HG02840 (cell line): ENCODE measurements at regions not wholly inside any gene's neighbourhood (a gene's known extent, or its start where the extent isn't known, plus 50 kb on each side); places are given as distances from the start of the nearest gene placed in this dataset.
"Not testable (repeated sequence)": the region's sequence is repeated elsewhere in the genome, so short reads cannot be mapped to it uniquely, and the experiment has no call there.

Source experiments
- ATAC-seq: cut with Tn5 transposase; IDR thresholded peaks from one replicate; pipeline ENCODE4 v1.9.1; 2021; ENCODE audit warnings: mild to moderate bottlenecking, moderate library complexity, moderate number of reproducible peaks; ENCODE audit not compliant: unreplicated experiment, low FRiP score

- ATAC-seq: not testable (repeated sequence)
Observed at GRCh38 chr4:154907345-154908045, 126.4 kb downstream of the RBM46 start.

- ATAC-seq: no peak
Observed at GRCh38 chr4:154908168-154908567, 127.1 kb downstream of the RBM46 start.

GRCh38 chr4:154911097-154911496 is 130.0 kb downstream of the RBM46 start:
- ATAC-seq: no peak

GRCh38 chr4:154911608-154912098 is 130.6 kb downstream of the RBM46 start:
- no peak for ATAC-seq

- no peak for ATAC-seq
Observed at GRCh38 chr4:154916068-154916467, 135.0 kb downstream of the RBM46 start.

GRCh38 chr4:154927126-154927680 is 146.1 kb downstream of the RBM46 start:
- ATAC-seq: no peak

GRCh38 chr4:154928640-154929257 is 147.7 kb downstream of the RBM46 start:
- no peak for ATAC-seq

- ATAC-seq: no peak
Observed at GRCh38 chr4:154936873-154937272, 155.8 kb downstream of the RBM46 start.

GRCh38 chr4:154939851-154940250 is 158.8 kb downstream of the RBM46 start:
- ATAC-seq: no peak

- ATAC-seq: no peak
Observed at GRCh38 chr4:154942176-154942575, 161.1 kb downstream of the RBM46 start.

- ATAC-seq: no peak
Observed at GRCh38 chr4:154944996-154945395, 163.9 kb downstream of the RBM46 start.

- ATAC-seq: no peak
Observed at GRCh38 chr4:154946113-154946512, 165.0 kb downstream of the RBM46 start.

GRCh38 chr4:154953691-154954090 is 172.6 kb downstream of the RBM46 start:
- no peak for ATAC-seq

- no peak for ATAC-seq
Observed at GRCh38 chr4:154954117-154954516, 173.0 kb downstream of the RBM46 start.

- ATAC-seq: no peak
Observed at GRCh38 chr4:154958121-154958520, 177.0 kb downstream of the RBM46 start.

GRCh38 chr4:154958621-154959358 is 177.7 kb downstream of the RBM46 start:
- ATAC-seq: no peak

- ATAC-seq: no peak
Observed at GRCh38 chr4:154959756-154960155, 178.7 kb downstream of the RBM46 start.

- no peak for ATAC-seq
Observed at GRCh38 chr4:154960476-154960875, 179.4 kb downstream of the RBM46 start.

GRCh38 chr4:154961263-154961662 is 180.2 kb downstream of the RBM46 start:
- ATAC-seq: peak; percentile 77

- ATAC-seq: no peak
Observed at GRCh38 chr4:154973244-154974035, 192.4 kb downstream of the RBM46 start.
